HG03521 (cell line): ENCODE measurements at regions not wholly inside any gene's neighbourhood (a gene's known extent, or its start where the extent isn't known, plus 50 kb on each side); places are given as distances from the start of the nearest gene placed in this dataset.

Experiments used
- ATAC-seq: cut with Tn5 transposase; IDR thresholded peaks from one replicate; pipeline ENCODE4 v1.9.1; 2021; ENCODE audit warnings: mild to moderate bottlenecking, moderate library complexity; ENCODE audit not compliant: unreplicated experiment

- ATAC-seq: no peak
Measured at GRCh38 chr18:70380915-70381896, 92.4 kb downstream of the SOCS6 start.
